ENCODE measurements at regions not wholly inside any gene's neighbourhood (a gene's known extent, or its start where the extent isn't known, plus 50 kb on each side); places are given as distances from the start of the nearest gene placed in this dataset.
"Not testable (repeated sequence)": the region's sequence is repeated elsewhere in the genome, so short reads cannot be mapped to it uniquely, and the experiment has no call there.

GRCh38 chr6:131469130-131469529 lies 103.9 kb upstream of the ARG1 start:
- Histone ChIP-seq H3K27me3 (ENCODE audit: control insufficient read depth in 2 of 2, insufficient read depth in 2 of 2, low read length in 2 of 2) (no peaks in the 10 kb centered on the region), H3K4me1 (ENCODE audit: control insufficient read depth in 2 of 2, insufficient read depth in 2 of 2, low read length in 2 of 2) (no peaks in the 10 kb centered on the region), H3K36me3 (ENCODE audit: control insufficient read depth in 2 of 3, insufficient read depth in 3 of 3, low read length in 3 of 3) (no peaks in the 10 kb centered on the region), H3K27ac (ENCODE audit: low read depth, low read length) (no peak overlapping the region), H3K9me3 (ENCODE audit: control insufficient read depth in 2 of 3, low read length in 3 of 3) (no peaks in the 10 kb centered on the region), H3K4me3 (ENCODE audit: low read length) (no peak overlapping the region)
- ATAC-seq (no peak), DNase-seq (no peak)
- no peak overlapping the region for H3K4me3 Mint-ChIP-seq
- H3K9me3 Mint-ChIP-seq = peaks cover 0 to 7% (median 3%) of the 10 kb centered on the region in 11 donors
- H3K27me3 Mint-ChIP-seq = peaks cover 0 to 4% (median 0%) of the 10 kb centered on the region in 5 donors
- intact Hi-C loops (cut with micrococcal nuclease) = no loop called here
- H3K27ac Mint-ChIP-seq = no peak overlapping the region
- ChIA-PET POLR2A (no interaction called here), CTCF (interaction anchor here (1.1 kb wide), 1 partner anchor 225 kb away, joined by 3 read pairs; no protein-coding TSS in a partner anchor)
- H3K36me3 Mint-ChIP-seq = peaks cover 0 to 3% (median 0%) of the 10 kb centered on the region in 5 donors
- no peaks in the 10 kb centered on the region for H3K4me1 Mint-ChIP-seq

GRCh38 chr6:131470534-131470933 lies 102.5 kb upstream of the ARG1 start:
- Mint-ChIP-seq H3K4me1 (no peaks in the 10 kb centered on the region), H3K27ac (no peak overlapping the region), H3K9me3 (peaks cover 0 to 17% (median 5%) of the 10 kb centered on the region in 11 donors), H3K4me3 (no peak overlapping the region), H3K27me3 (peaks cover 0 to 4% (median 0%) of the 10 kb centered on the region in 5 donors), H3K36me3 (peaks cover 0 to 3% (median 3%) of the 10 kb centered on the region in 5 donors)
- Histone ChIP-seq H3K27me3 (ENCODE audit: control insufficient read depth in 2 of 2, insufficient read depth in 2 of 2, low read length in 2 of 2) (no peaks in the 10 kb centered on the region), H3K36me3 (ENCODE audit: control insufficient read depth in 2 of 3, insufficient read depth in 3 of 3, low read length in 3 of 3) (no peaks in the 10 kb centered on the region), H3K4me3 (ENCODE audit: low read length) (no peak overlapping the region), H3K9me3 (ENCODE audit: control insufficient read depth in 2 of 3, low read length in 3 of 3) (no peaks in the 10 kb centered on the region), H3K4me1 (ENCODE audit: control insufficient read depth in 2 of 2, insufficient read depth in 2 of 2, low read length in 2 of 2) (no peaks in the 10 kb centered on the region), H3K27ac (ENCODE audit: low read depth, low read length) (no peak overlapping the region)
- ChIA-PET POLR2A (no interaction called here), CTCF (interaction anchor here (0.7 to 1.1 kb wide), 2 partner anchors 141 to 227 kb away, joined by 3 read pairs; no protein-coding TSS in a partner anchor)
- no peak for DNase-seq
- no peak for ATAC-seq
- intact Hi-C loops (cut with micrococcal nuclease) = no loop called here

GRCh38 chr6:131471331-131471730 lies 101.7 kb upstream of the ARG1 start:
- ATAC-seq (no peak), DNase-seq (no peak)
- Mint-ChIP-seq H3K27me3 (peaks cover 0 to 4% (median 0%) of the 10 kb centered on the region in 5 donors), H3K36me3 (peaks cover 0 to 3% (median 3%) of the 10 kb centered on the region in 5 donors), H3K4me3 (no peak overlapping the region), H3K27ac (no peak overlapping the region), H3K4me1 (no peaks in the 10 kb centered on the region), H3K9me3 (peaks cover 0 to 19% (median 5%) of the 10 kb centered on the region in 11 donors)
- Histone ChIP-seq H3K27ac (ENCODE audit: low read depth, low read length) (no peak overlapping the region), H3K4me1 (ENCODE audit: control insufficient read depth in 2 of 2, insufficient read depth in 2 of 2, low read length in 2 of 2) (no peaks in the 10 kb centered on the region), H3K27me3 (ENCODE audit: control insufficient read depth in 2 of 2, insufficient read depth in 2 of 2, low read length in 2 of 2) (no peaks in the 10 kb centered on the region), H3K4me3 (ENCODE audit: low read length) (no peak overlapping the region), H3K9me3 (ENCODE audit: control insufficient read depth in 2 of 3, low read length in 3 of 3) (no peaks in the 10 kb centered on the region), H3K36me3 (ENCODE audit: control insufficient read depth in 2 of 3, insufficient read depth in 3 of 3, low read length in 3 of 3) (no peaks in the 10 kb centered on the region)
- intact Hi-C loops (cut with micrococcal nuclease) = no loop called here
- ChIA-PET CTCF (no interaction called here), POLR2A (no interaction called here)

GRCh38 chr6:131473303-131473702 lies 99.7 kb upstream of the ARG1 start:
- POLR2A ChIA-PET; DNase-seq; H3K27ac ChIP-seq (ENCODE audit: low read depth, low read length); H3K27me3 Mint-ChIP-seq; ATAC-seq; H3K36me3 ChIP-seq (ENCODE audit: control insufficient read depth in 2 of 3, insufficient read depth in 3 of 3, low read length in 3 of 3); H3K27me3 ChIP-seq (ENCODE audit: control insufficient read depth in 2 of 2, insufficient read depth in 2 of 2, low read length in 2 of 2); intact Hi-C loops (cut with micrococcal nuclease); H3K4me3 ChIP-seq (ENCODE audit: low read length); H3K4me1 Mint-ChIP-seq; H3K36me3 Mint-ChIP-seq; H3K27ac Mint-ChIP-seq; H3K4me1 ChIP-seq (ENCODE audit: control insufficient read depth in 2 of 2, insufficient read depth in 2 of 2, low read length in 2 of 2); H3K9me3 ChIP-seq (ENCODE audit: control insufficient read depth in 2 of 3, low read length in 3 of 3); H3K4me3 Mint-ChIP-seq; CTCF ChIA-PET: not testable (repeated sequence)
- H3K9me3 Mint-ChIP-seq = peaks cover 0 to 17% (median 6%) of the 10 kb centered on the region in 11 donors

GRCh38 chr6:131476362-131476761 lies 96.7 kb upstream of the ARG1 start:
- no peaks in the 10 kb centered on the region for H3K27me3 ChIP-seq (ENCODE audit: control insufficient read depth in 2 of 2, insufficient read depth in 2 of 2, low read length in 2 of 2)
- H3K36me3 ChIP-seq (ENCODE audit: control insufficient read depth in 2 of 3, insufficient read depth in 3 of 3, low read length in 3 of 3) = no peaks in the 10 kb centered on the region
- Mint-ChIP-seq H3K27ac (no peak overlapping the region), H3K27me3 (peaks cover 0 to 2% (median 0%) of the 10 kb centered on the region in 5 donors), H3K4me3 (no peak overlapping the region), H3K4me1 (no peaks in the 10 kb centered on the region), H3K36me3 (peaks cover 0 to 6% (median 3%) of the 10 kb centered on the region in 5 donors), H3K9me3 (peaks cover 0 to 17% (median 6%) of the 10 kb centered on the region in 11 donors)
- ATAC-seq (no peak), DNase-seq (no peak)
- no peak overlapping the region for H3K4me3 ChIP-seq (ENCODE audit: low read length)
- no peaks in the 10 kb centered on the region for H3K4me1 ChIP-seq (ENCODE audit: control insufficient read depth in 2 of 2, insufficient read depth in 2 of 2, low read length in 2 of 2)
- POLR2A ChIA-PET = no interaction called here
- H3K9me3 ChIP-seq (ENCODE audit: control insufficient read depth in 2 of 3, low read length in 3 of 3) = no peaks in the 10 kb centered on the region
- no peak overlapping the region for H3K27ac ChIP-seq (ENCODE audit: low read depth, low read length)
- intact Hi-C loops (cut with micrococcal nuclease) = no loop called here
- CTCF ChIA-PET = no interaction called here

GRCh38 chr6:131478740-131479211 lies 94.2 kb upstream of the ARG1 start:
- H3K27me3 Mint-ChIP-seq; H3K27ac ChIP-seq (ENCODE audit: low read depth, low read length); CTCF ChIA-PET; ATAC-seq; H3K36me3 ChIP-seq (ENCODE audit: control insufficient read depth in 2 of 3, insufficient read depth in 3 of 3, low read length in 3 of 3); POLR2A ChIA-PET; H3K36me3 Mint-ChIP-seq; H3K27me3 ChIP-seq (ENCODE audit: control insufficient read depth in 2 of 2, insufficient read depth in 2 of 2, low read length in 2 of 2); H3K4me3 ChIP-seq (ENCODE audit: low read length); intact Hi-C loops (cut with micrococcal nuclease); H3K9me3 ChIP-seq (ENCODE audit: control insufficient read depth in 2 of 3, low read length in 3 of 3); H3K4me1 ChIP-seq (ENCODE audit: control insufficient read depth in 2 of 2, insufficient read depth in 2 of 2, low read length in 2 of 2); H3K4me3 Mint-ChIP-seq; H3K4me1 Mint-ChIP-seq; DNase-seq: not testable (repeated sequence)
- peak overlapping the region in 1 of 9 donors; percentile 2 for H3K27ac Mint-ChIP-seq
- peaks cover 0 to 22% (median 8%) of the 10 kb centered on the region in 11 donors for H3K9me3 Mint-ChIP-seq

- Mint-ChIP-seq H3K27ac (no peak overlapping the region), H3K27me3 (peaks cover 0 to 14% (median 0%) of the 10 kb centered on the region in 5 donors), H3K4me1 (peaks cover 0 to 6% (median 0%) of the 10 kb centered on the region in 7 donors), H3K4me3 (no peak overlapping the region), H3K9me3 (peaks cover 0 to 6% (median 3%) of the 10 kb centered on the region in 11 donors), H3K36me3 (no peaks in the 10 kb centered on the region)
- Histone ChIP-seq H3K27me3 (ENCODE audit: control insufficient read depth in 2 of 2, insufficient read depth in 2 of 2, low read length in 2 of 2) (no peaks in the 10 kb centered on the region), H3K4me3 (ENCODE audit: low read length) (no peak overlapping the region), H3K9me3 (ENCODE audit: control insufficient read depth in 2 of 3, low read length in 3 of 3) (no peaks in the 10 kb centered on the region), H3K4me1 (ENCODE audit: control insufficient read depth in 2 of 2, insufficient read depth in 2 of 2, low read length in 2 of 2) (no peaks in the 10 kb centered on the region), H3K36me3 (ENCODE audit: control insufficient read depth in 2 of 3, insufficient read depth in 3 of 3, low read length in 3 of 3) (no peaks in the 10 kb centered on the region), H3K27ac (ENCODE audit: low read depth, low read length) (no peak overlapping the region)
- POLR2A ChIA-PET = no interaction called here
- ATAC-seq (no peak), DNase-seq (no peak)
- CTCF ChIA-PET = no interaction called here
- intact Hi-C loops (cut with micrococcal nuclease) = no loop called here
Observed at GRCh38 chr6:131486608-131487007, 86.4 kb upstream of the ARG1 start.
